SK-N-SH treated with all-trans-retinoic acid at 6 μM for 48 hours (cell line): ENCODE measurements at regions not wholly inside any gene's neighbourhood (a gene's known extent, or its start where the extent isn't known, plus 50 kb on each side); places are given as distances from the start of the nearest gene placed in this dataset.

Source experiments
- PATZ1 ChIP-seq: fragments of 250-450 bp; sonication (Bioruptor Pico); IDR thresholded peaks from 2 replicates; pipeline ENCODE4 v1.8.0; 2020; ENCODE audit warnings: mild to moderate bottlenecking, moderate library complexity, borderline replicate concordance
- ZNF565 ChIP-seq: fragments of 450-650 bp; formaldehyde crosslinking; conservative IDR thresholded peaks from 2 replicates; pipeline ENCODE4 v1.5.0; 2020; ENCODE audit warnings: low read depth, mild to moderate bottlenecking, moderate library complexity

GRCh38 chr10:59517996-59518395 is 155.6 kb upstream of the FAM13C start:
- TF ChIP-seq PATZ1 (CRISPR knock-in tag) (no peak), ZNF565 (CRISPR knock-in tag) (no peak)
